Esophagus mucosa (tissue), 1 donor: ENCODE measurements at regions not wholly inside any gene's neighbourhood (a gene's known extent, or its start where the extent isn't known, plus 50 kb on each side); places are given as distances from the start of the nearest gene placed in this dataset.
"Not testable (repeated sequence)": the region's sequence is repeated elsewhere in the genome, so short reads cannot be mapped to it uniquely, and the experiment has no call there.

Experiments used
- ATAC-seq: fragments of 200-7000 bp; cut with Tn5 transposase; one replicate; pipeline ENCODE4 v1.9.1; 2020
- donor health status: DM: yes; HTN: yes; CAD: no.

GRCh38 chr7:145919712-145920111, 196.9 kb upstream of the CNTNAP2 start:
- no peak for ATAC-seq

- no peak for ATAC-seq
Measured at GRCh38 chr7:145916776-145917175, 199.8 kb upstream of the CNTNAP2 start.

GRCh38 chr7:145915679-145916078, 200.9 kb upstream of the CNTNAP2 start:
- no peak for ATAC-seq

- ATAC-seq: no peak
Measured at GRCh38 chr7:145909991-145910513, 206.5 kb upstream of the CNTNAP2 start.

GRCh38 chr7:145903658-145904057, 212.9 kb upstream of the CNTNAP2 start:
- no peak for ATAC-seq

GRCh38 chr7:145902123-145902522, 214.5 kb upstream of the CNTNAP2 start:
- ATAC-seq: no peak

- ATAC-seq: no peak
Measured at GRCh38 chr7:145899938-145900337, 216.7 kb upstream of the CNTNAP2 start.

GRCh38 chr7:145893925-145894535, 222.6 kb upstream of the CNTNAP2 start:
- no peak for ATAC-seq

- ATAC-seq: no peak
Measured at GRCh38 chr7:145884716-145885514, 231.7 kb upstream of the CNTNAP2 start.

- ATAC-seq: no peak
Measured at GRCh38 chr7:145876376-145876775, 240.2 kb upstream of the CNTNAP2 start.

GRCh38 chr7:145875267-145875666, 241.3 kb upstream of the CNTNAP2 start:
- no peak for ATAC-seq

GRCh38 chr7:145868935-145869334, 247.7 kb upstream of the CNTNAP2 start:
- no peak for ATAC-seq

GRCh38 chr7:145862212-145862611, 254.4 kb upstream of the CNTNAP2 start:
- no peak for ATAC-seq

GRCh38 chr7:145860809-145861208, 255.8 kb upstream of the CNTNAP2 start:
- ATAC-seq: no peak

GRCh38 chr7:145850636-145851035, 266.0 kb upstream of the CNTNAP2 start:
- ATAC-seq: no peak

GRCh38 chr7:145848691-145849090, 267.9 kb upstream of the CNTNAP2 start:
- ATAC-seq: no peak

- ATAC-seq: no peak
Measured at GRCh38 chr7:145845345-145845744, 271.3 kb upstream of the CNTNAP2 start.

- ATAC-seq: no peak
Measured at GRCh38 chr7:145839814-145840213, 276.8 kb upstream of the CNTNAP2 start.

GRCh38 chr7:145831616-145832206, 284.9 kb upstream of the CNTNAP2 start:
- ATAC-seq: no peak

- no peak for ATAC-seq
Measured at GRCh38 chr7:145817687-145818086, 298.9 kb upstream of the CNTNAP2 start.

GRCh38 chr7:145812218-145812617, 304.4 kb upstream of the CNTNAP2 start:
- no peak for ATAC-seq

GRCh38 chr7:145805496-145805895, 311.1 kb upstream of the CNTNAP2 start:
- ATAC-seq: not testable (repeated sequence)

- ATAC-seq: no peak
Measured at GRCh38 chr7:145797507-145797906, 319.1 kb upstream of the CNTNAP2 start.

- no peak for ATAC-seq
Measured at GRCh38 chr7:145795132-145795531, 321.5 kb upstream of the CNTNAP2 start.
